ENCODE measurements at regions not wholly inside any gene's neighbourhood (a gene's known extent, or its start where the extent isn't known, plus 50 kb on each side); places are given as distances from the start of the nearest gene placed in this dataset.

DNA sequence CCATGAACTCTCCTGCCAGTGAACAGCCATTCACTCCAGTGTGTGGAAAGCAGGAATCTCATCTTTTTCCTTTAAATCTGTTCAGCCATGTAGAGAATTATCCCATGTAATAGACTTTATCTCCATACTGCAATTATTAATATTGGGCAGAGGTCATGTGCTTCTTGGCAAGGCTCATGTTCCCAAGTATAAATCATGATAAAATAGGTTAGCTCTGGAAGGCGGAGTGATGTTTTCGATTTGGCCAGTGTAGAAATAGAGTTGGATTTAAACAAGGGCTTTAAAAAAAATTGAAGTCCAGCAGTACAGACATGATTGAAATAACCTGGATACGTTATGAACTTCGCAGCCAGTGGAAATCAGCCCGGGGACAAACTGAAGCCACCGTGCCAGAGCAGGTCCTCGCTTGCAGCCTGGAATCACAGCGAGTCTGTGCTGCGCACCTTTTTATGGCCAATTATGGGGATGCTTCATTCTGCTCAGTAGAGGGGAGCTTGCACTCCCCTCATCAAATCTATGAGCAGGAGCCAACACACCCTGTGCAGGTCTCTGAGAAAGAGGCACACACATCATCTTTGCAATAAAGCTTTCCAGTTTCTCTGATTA lies 654.0 kb upstream of the MKI67 start:
- intact Hi-C loops (cut with DNase I) = no loop called here
- no peaks in the 10 kb centered on the region for H3K36me3 ChIP-seq
- no peaks in the 10 kb centered on the region for H3K4me1 ChIP-seq
- 75 to 80% methylated on average over 9 of the region's 9 CpGs for WGBS, 2 donors
- H3K4me3 ChIP-seq = no peak overlapping the region
- TF ChIP-seq, protein P1, sequence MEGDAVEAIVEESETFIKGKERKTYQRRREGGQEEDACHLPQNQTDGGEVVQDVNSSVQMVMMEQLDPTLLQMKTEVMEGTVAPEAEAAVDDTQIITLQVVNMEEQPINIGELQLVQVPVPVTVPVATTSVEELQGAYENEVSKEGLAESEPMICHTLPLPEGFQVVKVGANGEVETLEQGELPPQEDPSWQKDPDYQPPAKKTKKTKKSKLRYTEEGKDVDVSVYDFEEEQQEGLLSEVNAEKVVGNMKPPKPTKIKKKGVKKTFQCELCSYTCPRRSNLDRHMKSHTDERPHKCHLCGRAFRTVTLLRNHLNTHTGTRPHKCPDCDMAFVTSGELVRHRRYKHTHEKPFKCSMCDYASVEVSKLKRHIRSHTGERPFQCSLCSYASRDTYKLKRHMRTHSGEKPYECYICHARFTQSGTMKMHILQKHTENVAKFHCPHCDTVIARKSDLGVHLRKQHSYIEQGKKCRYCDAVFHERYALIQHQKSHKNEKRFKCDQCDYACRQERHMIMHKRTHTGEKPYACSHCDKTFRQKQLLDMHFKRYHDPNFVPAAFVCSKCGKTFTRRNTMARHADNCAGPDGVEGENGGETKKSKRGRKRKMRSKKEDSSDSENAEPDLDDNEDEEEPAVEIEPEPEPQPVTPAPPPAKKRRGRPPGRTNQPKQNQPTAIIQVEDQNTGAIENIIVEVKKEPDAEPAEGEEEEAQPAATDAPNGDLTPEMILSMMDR (IDR thresholded peaks at IDR 0.05) = no peak
- no peak for TF ChIP-seq POLR2A (IDR thresholded peaks at IDR 0.05)
- no peak for DNase-seq
- no peaks in the 10 kb centered on the region for H3K9me3 ChIP-seq
- no peak overlapping the region for H3K27ac ChIP-seq
- H3K27me3 ChIP-seq = no peaks in the 10 kb centered on the region

DNA sequence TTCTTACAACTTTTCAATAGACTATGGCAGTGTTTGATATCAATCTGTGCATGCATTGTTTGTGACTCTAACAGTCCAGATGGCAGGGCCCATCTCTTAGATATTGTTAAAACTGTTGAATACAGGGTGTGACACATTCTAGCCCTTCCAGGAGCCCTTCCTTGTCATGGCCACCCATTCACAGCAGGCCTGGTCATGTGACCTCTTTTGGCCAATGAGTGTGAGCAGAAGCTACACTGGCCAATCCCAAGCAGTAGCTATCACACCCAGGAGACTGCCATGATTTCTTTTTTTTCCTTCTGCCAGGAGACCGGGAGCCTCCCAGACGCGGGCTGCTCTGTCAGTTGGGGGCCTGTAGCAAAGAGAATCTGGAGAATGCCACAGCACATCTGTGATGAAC lies 655.4 kb upstream of the MKI67 start:
- H3K4me3 ChIP-seq = no peak overlapping the region
- no peak for TF ChIP-seq POLR2A (IDR thresholded peaks at IDR 0.05)
- TF ChIP-seq, protein P1 (IDR thresholded peaks at IDR 0.05) = no peak
- DNase-seq = no peak
- H3K27me3 ChIP-seq = no peaks in the 10 kb centered on the region
- no peaks in the 10 kb centered on the region for H3K9me3 ChIP-seq
- H3K27ac ChIP-seq = no peak overlapping the region
- no peaks in the 10 kb centered on the region for H3K36me3 ChIP-seq
- H3K4me1 ChIP-seq = no peaks in the 10 kb centered on the region
- intact Hi-C loops (cut with DNase I) = no loop called here
- WGBS, 2 donors = 20% methylated on average over 2 of the region's 3 CpGs; no CpG with 5 or more reads in 1 of the 2 donors

DNA sequence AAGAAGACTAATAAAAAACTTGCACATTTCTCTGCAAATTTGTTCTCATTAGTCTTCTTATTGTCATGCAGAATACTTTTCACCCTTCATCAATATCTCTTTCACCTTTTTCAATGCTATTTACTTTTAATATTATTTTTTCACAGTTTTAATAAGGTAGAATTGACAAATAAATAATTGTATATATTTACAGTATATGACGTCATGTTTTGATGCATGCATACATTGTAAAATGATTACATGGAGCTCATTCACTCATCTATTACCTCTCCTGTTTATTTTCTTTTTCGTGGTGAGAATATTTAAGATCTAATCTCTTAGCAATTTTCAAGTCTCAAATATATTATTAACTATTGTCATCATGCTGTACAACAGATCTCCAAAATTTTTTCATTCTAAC lies 658.2 kb upstream of the MKI67 start:
- intact Hi-C loops (cut with DNase I) = no loop called here
- Histone ChIP-seq H3K27me3 (peaks cover 0 to 5% (median 0%) of the 10 kb centered on the region in 4 donors), H3K4me3 (no peak overlapping the region), H3K36me3 (no peaks in the 10 kb centered on the region), H3K4me1 (no peaks in the 10 kb centered on the region), H3K9me3 (peaks cover 0 to 3% (median 0%) of the 10 kb centered on the region in 3 donors), H3K27ac (no peak overlapping the region)
- no peak for DNase-seq
- WGBS, 2 donors = 63 to 70% methylated on average over 2 of the region's 2 CpGs
- TF ChIP-seq, protein P1 (IDR thresholded peaks at IDR 0.05) = no peak
- no peak for TF ChIP-seq POLR2A (IDR thresholded peaks at IDR 0.05)

DNA sequence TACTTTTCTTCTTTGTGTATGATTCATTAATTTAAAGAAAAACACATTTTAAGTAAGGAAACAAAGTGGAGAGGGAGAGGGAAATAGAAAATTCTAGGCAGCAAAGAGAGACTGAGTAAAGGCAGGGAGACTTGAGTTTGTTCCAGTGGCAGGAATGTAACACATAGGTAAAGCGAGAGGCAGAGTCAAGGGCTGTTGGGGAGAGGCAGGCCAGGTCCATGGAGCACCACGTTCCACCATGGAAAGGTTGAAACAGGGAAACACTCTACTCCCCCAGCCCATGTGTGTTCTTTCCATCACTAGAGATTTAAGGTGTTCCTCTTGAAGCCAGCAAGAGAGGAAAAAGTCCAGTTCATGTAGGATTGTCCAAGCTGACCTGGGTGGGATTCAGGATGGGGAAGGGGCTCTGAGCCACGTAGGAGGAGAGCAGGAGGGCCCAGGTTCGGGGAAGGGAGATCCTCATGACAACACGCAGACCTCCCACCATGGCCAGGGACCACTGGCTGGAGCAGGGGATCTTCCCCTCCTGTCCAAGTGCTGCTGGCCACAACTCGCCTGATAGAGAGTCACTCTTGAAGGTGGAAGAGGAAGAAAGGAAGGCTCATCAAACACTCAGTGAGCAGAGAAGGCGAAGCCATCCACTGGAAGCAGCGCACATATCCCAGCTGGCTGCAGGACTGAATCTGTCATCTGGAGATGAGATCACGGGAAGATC lies 666.4 kb upstream of the MKI67 start:
- DNase-seq = no peak
- 63 to 78% methylated on average over 6 to 9 of the region's 9 CpGs for WGBS, 2 donors
- H3K36me3 ChIP-seq = no peaks in the 10 kb centered on the region
- H3K9me3 ChIP-seq = peaks cover 0 to 5% (median 0%) of the 10 kb centered on the region in 3 donors
- intact Hi-C loops (cut with DNase I) = no loop called here
- H3K4me3 ChIP-seq = no peak overlapping the region
- no peaks in the 10 kb centered on the region for H3K27me3 ChIP-seq
- no peaks in the 10 kb centered on the region for H3K4me1 ChIP-seq
- TF ChIP-seq POLR2A (IDR thresholded peaks at IDR 0.05) = no peak
- TF ChIP-seq, protein P1 (IDR thresholded peaks at IDR 0.05) = no peak
- H3K27ac ChIP-seq = no peak overlapping the region
